KMS-11 (cell line): ENCODE measurements at regions not wholly inside any gene's neighbourhood (a gene's known extent, or its start where the extent isn't known, plus 50 kb on each side); places are given as distances from the start of the nearest gene placed in this dataset.

ENCODE experiments used
- H2AFZ ChIP-seq: fragments of 200-600 bp; sonication (generic); 2 replicates; pipeline ENCODE4 v1.6.1; 2016; ENCODE audit warnings: antibody characterized with exemption, mixed run types, low read depth
- H3K27ac ChIP-seq: fragments of 200-600 bp; sonication (generic); 2 replicates; pipeline ENCODE4 v1.6.1; 2016; ENCODE audit warnings: mild to moderate bottlenecking, mixed run types
- H3K27me3 ChIP-seq: fragments of 200-600 bp; sonication (generic); 2 replicates; pipeline ENCODE4 v1.6.1; 2017; ENCODE audit warnings: mild to moderate bottlenecking, low read depth, mixed run types, moderate library complexity; ENCODE audit not compliant: insufficient read depth
- H3K36me3 ChIP-seq: fragments of 200-600 bp; sonication (generic); 2 replicates; pipeline ENCODE4 v1.6.1; 2017; ENCODE audit warnings: mild to moderate bottlenecking, mixed run types; ENCODE audit not compliant: insufficient read depth
- H3K4me1 ChIP-seq: fragments of 200-600 bp; sonication (generic); 2 replicates; pipeline ENCODE4 v1.6.1; 2016; ENCODE audit warnings: mild to moderate bottlenecking, low read depth, mixed run types; ENCODE audit not compliant: poor library complexity, severe bottlenecking
- H3K4me2 ChIP-seq: fragments of 200-600 bp; sonication (generic); 2 replicates; pipeline ENCODE4 v1.7.0; 2016; ENCODE audit warnings: mild to moderate bottlenecking, mixed run types
- H3K4me3 ChIP-seq: fragments of 200-600 bp; sonication (generic); IDR thresholded peaks from 2 replicates; pipeline ENCODE4 v1.6.1; 2017; ENCODE audit warnings: low read depth, low read length, mixed read lengths; ENCODE audit not compliant: insufficient read depth
- H3K79me2 ChIP-seq: fragments of 200-600 bp; sonication (generic); 2 replicates; pipeline ENCODE4 v1.6.1; 2016; ENCODE audit warnings: low read depth, mixed run types; ENCODE audit not compliant: insufficient read depth
- H3K9ac ChIP-seq: fragments of 200-600 bp; sonication (generic); 2 replicates; pipeline ENCODE4 v1.6.1; 2016; ENCODE audit warnings: mild to moderate bottlenecking, mixed run types
- H4K20me1 ChIP-seq: fragments of 200-600 bp; sonication (generic); 2 replicates; pipeline ENCODE4 v1.6.1; 2016; ENCODE audit warnings: mild to moderate bottlenecking, mixed run types; ENCODE audit not compliant: insufficient read depth
- TF ChIP-seq, protein P1 (sequence below): fragments of 200-600 bp; sonication (generic); conservative IDR thresholded peaks from 2 replicates; pipeline ENCODE4 v1.6.1; 2017; ENCODE audit warnings: low read depth, mild to moderate bottlenecking, antibody characterized with exemption, low read length, moderate library complexity, mixed read lengths

DNA sequence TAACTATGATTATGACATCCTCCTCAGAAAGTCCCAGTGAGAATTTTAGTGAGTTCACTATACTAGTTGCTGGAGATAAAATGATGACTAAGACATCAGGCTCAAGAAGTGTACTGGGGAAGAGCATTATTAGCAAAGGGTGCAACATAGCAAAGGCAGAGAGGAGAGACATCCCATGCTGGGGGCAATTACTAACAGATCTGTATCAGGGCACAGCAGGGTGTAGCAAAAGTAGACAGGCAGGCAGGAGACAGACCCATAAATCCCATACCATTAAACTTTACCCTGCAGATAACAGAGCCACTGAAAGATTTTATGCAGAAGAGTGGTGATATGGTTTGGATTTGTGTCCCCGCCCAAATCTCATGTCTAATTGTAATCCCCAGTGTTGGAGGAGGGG lies 161.7 kb downstream of the SP3 start:
- no peak overlapping the region for H3K4me3 ChIP-seq
- no peaks in the 10 kb centered on the region for H3K79me2 ChIP-seq
- no peaks in the 10 kb centered on the region for H4K20me1 ChIP-seq
- no peak overlapping the region for H3K9ac ChIP-seq
- no peaks in the 10 kb centered on the region for H3K4me1 ChIP-seq
- no peaks in the 10 kb centered on the region for H3K36me3 ChIP-seq
- no peak overlapping the region for H3K27ac ChIP-seq
- no peak overlapping the region for H2AFZ ChIP-seq
- TF ChIP-seq, protein P1, sequence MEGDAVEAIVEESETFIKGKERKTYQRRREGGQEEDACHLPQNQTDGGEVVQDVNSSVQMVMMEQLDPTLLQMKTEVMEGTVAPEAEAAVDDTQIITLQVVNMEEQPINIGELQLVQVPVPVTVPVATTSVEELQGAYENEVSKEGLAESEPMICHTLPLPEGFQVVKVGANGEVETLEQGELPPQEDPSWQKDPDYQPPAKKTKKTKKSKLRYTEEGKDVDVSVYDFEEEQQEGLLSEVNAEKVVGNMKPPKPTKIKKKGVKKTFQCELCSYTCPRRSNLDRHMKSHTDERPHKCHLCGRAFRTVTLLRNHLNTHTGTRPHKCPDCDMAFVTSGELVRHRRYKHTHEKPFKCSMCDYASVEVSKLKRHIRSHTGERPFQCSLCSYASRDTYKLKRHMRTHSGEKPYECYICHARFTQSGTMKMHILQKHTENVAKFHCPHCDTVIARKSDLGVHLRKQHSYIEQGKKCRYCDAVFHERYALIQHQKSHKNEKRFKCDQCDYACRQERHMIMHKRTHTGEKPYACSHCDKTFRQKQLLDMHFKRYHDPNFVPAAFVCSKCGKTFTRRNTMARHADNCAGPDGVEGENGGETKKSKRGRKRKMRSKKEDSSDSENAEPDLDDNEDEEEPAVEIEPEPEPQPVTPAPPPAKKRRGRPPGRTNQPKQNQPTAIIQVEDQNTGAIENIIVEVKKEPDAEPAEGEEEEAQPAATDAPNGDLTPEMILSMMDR, result no peak
- no peaks in the 10 kb centered on the region for H3K27me3 ChIP-seq
- H3K4me2 ChIP-seq, result no peak overlapping the region

DNA sequence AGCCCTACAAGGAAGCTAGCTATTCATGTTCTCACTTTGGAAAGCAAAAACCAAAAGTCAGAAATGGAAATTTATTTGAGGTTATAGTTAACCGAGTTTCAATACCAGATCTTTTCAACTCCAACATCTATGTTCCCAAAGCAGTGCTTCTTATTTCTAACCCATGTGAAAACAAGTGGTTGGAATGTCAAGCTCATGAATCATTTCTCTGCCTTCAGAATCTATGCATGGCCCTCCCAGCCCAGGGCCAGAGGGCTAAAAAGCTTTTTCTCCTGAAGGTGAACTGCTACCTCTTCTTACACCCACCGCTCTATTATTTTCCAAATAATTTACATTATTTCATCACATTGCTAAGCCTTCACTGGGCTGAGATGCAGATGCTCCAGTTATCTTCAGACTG lies 158.4 kb downstream of the SP3 start:
- Histone ChIP-seq H3K9ac (no peak overlapping the region), H3K79me2 (no peaks in the 10 kb centered on the region), H2AFZ (no peak overlapping the region), H4K20me1 (no peaks in the 10 kb centered on the region), H3K27ac (no peak overlapping the region), H3K4me3 (no peak overlapping the region), H3K27me3 (no peaks in the 10 kb centered on the region), H3K36me3 (no peaks in the 10 kb centered on the region), H3K4me2 (no peak overlapping the region), H3K4me1 (no peaks in the 10 kb centered on the region)
- TF ChIP-seq, protein P1, result no peak

DNA sequence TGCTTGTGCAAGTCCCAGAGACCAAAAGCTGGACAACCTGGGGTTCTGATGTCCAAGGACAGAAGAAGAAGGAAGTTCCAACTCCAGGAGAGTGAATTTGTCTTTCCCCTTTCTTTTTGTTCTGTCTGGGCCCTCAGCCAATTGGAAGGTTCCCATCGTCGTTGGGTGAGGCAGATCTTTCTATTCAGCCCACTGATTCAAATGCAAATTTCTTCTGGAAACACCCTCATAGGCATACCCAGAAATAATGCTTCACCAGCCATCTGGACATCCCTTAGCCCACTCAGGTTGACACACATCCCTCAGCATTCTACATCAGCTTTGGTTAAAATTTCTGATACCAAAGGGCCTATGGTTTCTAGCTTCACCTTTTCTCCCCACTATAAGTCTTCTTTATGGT lies 156.5 kb downstream of the SP3 start:
- no peak overlapping the region for H3K4me2 ChIP-seq
- no peak overlapping the region for H2AFZ ChIP-seq
- no peaks in the 10 kb centered on the region for H3K36me3 ChIP-seq
- no peaks in the 10 kb centered on the region for H4K20me1 ChIP-seq
- H3K4me1 ChIP-seq, result no peaks in the 10 kb centered on the region
- no peak overlapping the region for H3K4me3 ChIP-seq
- no peak overlapping the region for H3K27ac ChIP-seq
- H3K9ac ChIP-seq, result no peak overlapping the region
- H3K27me3 ChIP-seq, result no peaks in the 10 kb centered on the region
- no peaks in the 10 kb centered on the region for H3K79me2 ChIP-seq
- TF ChIP-seq, protein P1, result no peak

DNA sequence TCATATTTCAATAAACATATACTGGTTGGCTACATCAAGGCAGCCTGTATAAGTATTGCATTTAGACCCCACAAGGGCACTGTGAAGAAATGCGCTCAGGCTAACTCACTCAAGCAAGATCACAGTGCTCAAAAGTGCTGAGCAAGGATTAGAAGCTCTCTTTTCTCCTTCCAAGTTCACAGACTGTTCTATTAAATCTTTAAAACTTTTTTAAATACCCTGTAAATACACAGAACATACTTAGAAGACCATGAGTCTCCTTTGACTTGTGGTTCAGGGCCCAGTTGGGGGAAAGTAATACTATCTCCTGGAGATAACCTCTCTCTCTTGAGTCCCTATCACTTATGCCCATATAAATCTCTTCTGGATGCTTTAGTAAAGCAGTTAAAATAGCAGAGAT lies 152.9 kb downstream of the SP3 start:
- no peak overlapping the region for H3K4me3 ChIP-seq
- TF ChIP-seq, protein P1, result no peak
- H3K4me2 ChIP-seq, result no peak overlapping the region
- no peak overlapping the region for H3K9ac ChIP-seq
- no peaks in the 10 kb centered on the region for H3K79me2 ChIP-seq
- no peaks in the 10 kb centered on the region for H3K27me3 ChIP-seq
- H2AFZ ChIP-seq, result no peak overlapping the region
- H3K4me1 ChIP-seq, result no peaks in the 10 kb centered on the region
- H4K20me1 ChIP-seq, result no peaks in the 10 kb centered on the region
- no peak overlapping the region for H3K27ac ChIP-seq
- H3K36me3 ChIP-seq, result no peaks in the 10 kb centered on the region

DNA sequence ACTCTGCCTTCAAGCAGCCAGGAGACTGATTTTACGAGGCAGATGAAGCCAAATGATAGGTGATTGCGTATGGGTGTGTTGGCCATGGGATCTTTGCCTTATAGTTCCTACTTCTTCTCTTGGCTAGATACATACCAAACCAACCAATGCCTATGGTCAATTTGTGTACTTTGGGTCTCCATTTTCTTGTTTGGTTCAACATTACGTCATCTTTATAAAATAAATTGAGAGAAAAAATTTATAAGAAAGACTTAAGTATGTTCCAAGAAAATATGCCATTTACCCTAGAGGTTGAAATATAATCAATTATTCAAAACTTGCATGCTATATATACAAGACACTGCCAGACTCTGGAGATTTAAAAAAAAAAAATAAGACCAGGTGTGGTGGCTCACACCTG lies 150.9 kb downstream of the SP3 start:
- Histone ChIP-seq H3K9ac (no peak overlapping the region), H3K27me3 (no peaks in the 10 kb centered on the region), H3K36me3 (no peaks in the 10 kb centered on the region), H2AFZ (no peak overlapping the region), H3K4me1 (no peaks in the 10 kb centered on the region), H3K4me2 (no peak overlapping the region), H3K79me2 (no peaks in the 10 kb centered on the region), H3K4me3 (no peak overlapping the region), H3K27ac (no peak overlapping the region), H4K20me1 (no peaks in the 10 kb centered on the region)
- TF ChIP-seq, protein P1, result no peak
